HL-60 (cell line): ENCODE measurements at regions not wholly inside any gene's neighbourhood (a gene's known extent, or its start where the extent isn't known, plus 50 kb on each side); places are given as distances from the start of the nearest gene placed in this dataset.

Source experiments
- DNase-seq, 2 experiments: peaks; one replicate each; pipeline ENCODE4 v3.0.0-alpha.2; 2010 to 2020; ENCODE audit warnings: low read depth in 1 of 2, low spot score in 1 of 2
- H3K27ac ChIP-seq: fragments of 250-450 bp; sonication (Bioruptor Pico); replicated peaks from 2 replicates; pipeline ENCODE4 v1.5.1; 2020; ENCODE audit warnings: mild to moderate bottlenecking, moderate library complexity
- H3K27me3 ChIP-seq: fragments of 250-450 bp; sonication (Bioruptor Pico); 2 replicates; pipeline ENCODE4 v1.5.1; 2021; ENCODE audit warnings: mild to moderate bottlenecking, moderate library complexity; ENCODE audit not compliant: insufficient read depth, poor library complexity, severe bottlenecking
- H3K4me3 ChIP-seq: replicated peaks from 2 replicates; pipeline ENCODE4 v1.5.1; 2011; ENCODE audit warnings: mild to moderate bottlenecking, control low read depth, low read length; ENCODE audit not compliant: insufficient read depth
- CTCF ChIP-seq: IDR thresholded peaks from one replicate; pipeline ENCODE4 v1.5.1; 2011; ENCODE audit warnings: low read length, control low read depth, inconsistent platforms; ENCODE audit not compliant: insufficient read depth
- GABPA ChIP-seq: IDR thresholded peaks from 2 replicates; pipeline ENCODE4 v1.6.1; 2012; ENCODE audit warnings: low read depth
- POLR2AphosphoS5 ChIP-seq: IDR thresholded peaks from 2 replicates; pipeline ENCODE4 v1.6.1; 2012; ENCODE audit warnings: low read depth
- REST ChIP-seq: IDR thresholded peaks from 2 replicates; pipeline ENCODE4 v1.6.1; 2012; ENCODE audit warnings: low read depth; ENCODE audit not compliant: insufficient replicate concordance
- SPI1 ChIP-seq: IDR thresholded peaks from 2 replicates; pipeline ENCODE4 v1.6.1; 2012; ENCODE audit warnings: low read depth, mild to moderate bottlenecking, borderline replicate concordance

GRCh38 chr2:16317211-16317830 is 348.3 kb downstream of the CYRIA start:
- DNase-seq: no peak
- Histone ChIP-seq H3K27ac (no peak overlapping the region), H3K4me3 (no peak overlapping the region), H3K27me3 (no peaks in the 10 kb centered on the region)
- TF ChIP-seq SPI1 (no peak), POLR2AphosphoS5 (no peak), REST (no peak), CTCF (no peak), GABPA (no peak)

- DNase-seq: no peak
- Histone ChIP-seq H3K27me3 (no peaks in the 10 kb centered on the region), H3K4me3 (no peak overlapping the region), H3K27ac (no peak overlapping the region)
- TF ChIP-seq GABPA (no peak), SPI1 (no peak), REST (no peak), CTCF (no peak), POLR2AphosphoS5 (no peak)
Observed at GRCh38 chr2:16316456-16317210, 349.0 kb downstream of the CYRIA start.

- TF ChIP-seq GABPA (no peak), POLR2AphosphoS5 (no peak), REST (no peak), CTCF (no peak), SPI1 (no peak)
- DNase-seq: no peak
- Histone ChIP-seq H3K27ac (no peak overlapping the region), H3K4me3 (no peak overlapping the region), H3K27me3 (no peaks in the 10 kb centered on the region)
Observed at GRCh38 chr2:16315908-16316307, 349.7 kb downstream of the CYRIA start.
